RPMI7951 (cell line): ENCODE measurements at regions not wholly inside any gene's neighbourhood (a gene's known extent, or its start where the extent isn't known, plus 50 kb on each side); places are given as distances from the start of the nearest gene placed in this dataset.
A peak's percentile ranks its signal among the peaks of the same experiment; 100 is the strongest.
"Not testable (repeated sequence)": the region's sequence is repeated elsewhere in the genome, so short reads cannot be mapped to it uniquely, and the experiment has no call there.

ENCODE experiments used
- DNase-seq: peaks from one replicate; pipeline ENCODE4 v3.0.0-alpha.2; 2012; ENCODE audit warnings: low read depth

GRCh38 chrX:115402299-115402698, 112.8 kb downstream of the LUZP4 start:
- no peak for DNase-seq

DNA sequence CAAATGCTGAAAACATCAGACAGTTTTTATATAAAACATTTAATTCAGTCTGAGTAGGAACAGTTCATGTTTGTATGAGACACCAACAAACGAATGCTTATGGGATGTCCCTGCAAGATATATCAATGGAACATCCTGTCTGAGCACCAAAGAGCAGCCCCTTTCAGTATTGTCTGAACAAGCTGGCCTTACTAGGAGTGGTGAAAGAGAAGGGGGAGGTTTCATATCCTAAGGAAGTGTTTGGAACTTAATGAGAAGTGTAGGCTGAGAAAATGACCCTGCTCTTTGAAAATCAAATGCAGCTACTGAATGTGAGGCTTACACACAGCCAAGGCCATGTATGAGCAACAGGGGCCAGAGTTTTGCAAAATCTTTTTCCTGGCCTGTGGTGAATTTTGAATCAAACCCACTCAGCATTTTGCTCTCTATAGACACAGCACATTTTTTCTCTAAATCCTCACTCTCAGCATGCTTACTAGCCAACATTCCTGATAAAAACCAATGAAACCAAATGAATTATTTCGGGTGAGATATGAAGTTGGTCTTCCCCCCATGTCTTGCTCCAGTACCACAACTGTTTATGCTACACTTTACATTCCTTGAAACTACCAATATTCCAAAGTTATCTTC, 119.4 kb downstream of the LUZP4 start:
- DNase-seq, result peak; percentile 25

DNA sequence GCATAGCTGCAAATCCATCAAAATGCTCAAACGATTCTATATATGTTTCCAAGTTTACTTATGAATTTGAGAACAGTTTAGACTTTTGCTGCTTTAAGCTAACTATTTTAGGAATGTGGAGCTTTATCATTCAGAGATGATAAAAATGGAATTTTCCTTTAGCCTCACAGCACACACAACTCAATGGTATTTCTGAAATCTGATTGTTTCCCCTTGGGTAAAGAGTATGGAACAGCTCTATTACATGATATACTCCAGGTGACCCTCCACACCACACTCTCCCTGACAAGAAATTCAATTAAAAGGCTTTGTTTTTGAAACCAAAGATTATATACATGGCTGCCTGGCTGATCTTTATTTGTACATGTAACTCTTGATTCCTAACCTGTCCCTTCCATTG, 120.0 kb downstream of the LUZP4 start:
- DNase-seq, result no peak

- DNase-seq, result peak; percentile 59
These were observed 121.4 kb downstream of the LUZP4 start for GRCh38 chrX:115410731-115411428.

DNA sequence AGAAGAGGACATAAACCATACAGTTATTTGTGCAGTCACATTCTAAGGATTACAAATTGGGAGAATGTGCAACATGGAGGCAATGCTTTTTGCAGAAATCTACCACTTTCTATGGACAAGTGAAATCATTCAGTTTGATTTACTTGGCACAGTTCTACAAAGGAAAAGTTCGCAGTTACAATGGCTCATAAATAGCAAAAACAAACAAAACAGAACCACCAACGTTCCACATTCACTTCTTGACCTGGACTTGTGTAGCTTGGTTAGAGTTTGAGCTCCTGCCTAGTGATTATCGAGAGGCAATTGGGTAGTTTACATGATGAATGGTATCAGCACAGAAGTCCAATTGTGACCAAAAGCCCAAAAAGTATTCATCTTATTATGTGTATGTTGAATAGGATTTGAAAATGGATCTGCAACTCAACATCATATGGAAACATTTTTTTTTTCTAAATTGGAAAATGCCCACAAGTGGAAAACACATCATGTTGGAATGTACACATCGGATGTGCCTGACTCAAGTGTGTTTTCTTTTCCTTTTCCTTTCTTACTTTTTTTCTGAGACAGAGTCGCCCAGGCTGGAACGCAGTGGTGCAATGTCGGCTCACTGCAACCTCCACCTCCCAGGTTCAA, 123.8 kb downstream of the LUZP4 start:
- peak; percentile 25 for DNase-seq

GRCh38 chrX:115419069-115419468, 129.6 kb downstream of the LUZP4 start:
- DNase-seq, result no peak

DNA sequence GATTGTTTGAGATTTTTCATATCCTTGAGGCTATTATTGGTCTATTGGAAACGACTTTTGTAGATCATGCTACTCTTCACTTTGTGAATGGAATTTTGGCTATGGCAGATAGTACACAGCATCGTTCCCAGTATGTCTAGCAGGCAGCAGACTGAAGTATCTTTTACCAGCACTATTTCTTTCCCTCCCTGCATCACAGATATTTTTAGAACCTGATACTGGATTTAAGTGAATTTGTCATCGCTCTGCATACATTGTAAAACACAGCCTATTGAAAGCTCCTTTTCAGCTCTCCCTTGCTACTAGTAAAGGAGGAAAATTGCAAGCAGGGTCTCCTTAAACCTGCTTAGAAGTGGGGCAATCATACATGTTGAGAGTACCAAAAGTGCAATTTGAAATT, 133.6 kb downstream of the LUZP4 start:
- DNase-seq, result no peak

- no peak for DNase-seq
These were observed 135.6 kb upstream of the PLS3 start for GRCh38 chrX:115425359-115425758.

DNA sequence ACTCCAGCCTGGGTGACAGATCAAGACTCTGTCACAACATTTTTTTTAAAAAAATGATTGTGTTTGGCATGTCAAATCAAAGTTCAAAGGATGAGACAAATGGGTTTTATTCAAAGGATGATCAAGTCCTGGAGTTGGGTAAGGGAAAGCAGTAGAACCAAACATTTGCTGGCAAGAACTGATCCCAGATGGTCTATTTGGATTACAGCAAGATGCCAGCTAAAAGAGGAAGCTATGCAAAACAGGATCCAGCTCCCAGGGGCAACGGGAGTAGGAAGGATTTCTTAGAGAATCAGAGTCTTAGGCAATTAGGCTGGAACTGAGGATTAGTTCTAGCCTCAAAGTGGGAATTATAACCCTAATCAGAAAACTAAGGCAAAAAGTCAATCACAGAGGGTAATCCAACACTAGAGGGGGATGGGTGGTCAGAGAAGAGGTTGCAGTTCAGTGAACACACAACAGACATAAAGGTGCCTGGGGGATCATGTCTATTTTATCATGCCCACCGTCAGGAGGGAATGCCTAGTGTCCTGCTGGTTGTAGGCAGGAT, 133.0 kb upstream of the PLS3 start:
- no peak for DNase-seq

DNA sequence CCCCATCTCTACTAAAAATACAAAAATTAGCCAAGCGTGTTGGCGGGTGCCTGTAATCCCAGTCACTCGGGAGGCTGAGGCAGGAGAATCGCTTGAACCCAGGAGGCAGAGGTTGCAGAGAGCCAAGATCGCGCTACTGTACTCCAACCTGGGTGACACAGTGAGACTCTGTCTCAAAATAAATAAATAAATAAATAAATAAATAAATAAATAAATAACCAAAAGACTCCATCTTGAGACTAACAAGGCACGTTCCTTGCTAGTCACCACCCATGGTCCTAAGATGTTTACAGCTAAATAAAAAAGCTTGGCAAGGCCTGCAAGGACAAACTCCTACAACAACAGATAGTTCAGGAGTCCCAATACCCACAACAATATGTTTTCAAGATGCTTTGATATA, 126.1 kb upstream of the PLS3 start:
- not testable (repeated sequence) for DNase-seq

DNA sequence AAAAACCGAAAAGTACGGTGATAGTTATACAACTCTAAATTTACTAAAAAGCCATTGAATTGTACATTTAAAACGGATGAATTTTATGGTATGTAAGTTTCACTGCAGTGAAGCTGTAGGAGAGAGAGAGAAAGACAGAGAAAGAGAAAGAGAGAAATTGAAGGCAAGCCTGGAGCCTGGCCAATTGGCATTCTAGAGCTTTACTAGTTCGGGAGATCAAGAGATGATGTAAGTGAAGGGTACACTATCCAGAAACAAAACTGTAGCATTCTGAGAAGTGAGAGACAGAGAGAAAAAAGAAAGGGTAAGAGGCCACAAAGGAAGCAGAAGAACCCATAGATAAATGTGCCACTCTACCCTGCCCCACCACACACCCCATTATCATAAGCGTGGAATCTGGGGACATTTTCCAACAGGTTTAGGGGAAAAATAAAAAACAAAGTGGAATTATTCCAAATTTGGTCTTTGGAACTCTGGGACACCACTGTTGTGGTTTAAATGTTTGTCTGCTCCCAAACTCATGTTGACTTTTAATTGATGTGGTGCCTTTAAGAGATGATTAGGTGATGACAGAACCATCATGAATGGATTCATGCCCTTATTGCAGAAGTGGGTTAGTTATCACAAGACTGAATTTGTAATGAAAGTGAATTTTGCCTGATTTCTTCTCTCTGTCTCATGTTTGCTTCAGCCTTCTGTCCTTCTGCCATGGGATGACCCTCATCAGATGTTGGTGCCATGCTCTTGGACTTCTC, 123.0 kb upstream of the PLS3 start:
- DNase-seq, result no peak

DNA sequence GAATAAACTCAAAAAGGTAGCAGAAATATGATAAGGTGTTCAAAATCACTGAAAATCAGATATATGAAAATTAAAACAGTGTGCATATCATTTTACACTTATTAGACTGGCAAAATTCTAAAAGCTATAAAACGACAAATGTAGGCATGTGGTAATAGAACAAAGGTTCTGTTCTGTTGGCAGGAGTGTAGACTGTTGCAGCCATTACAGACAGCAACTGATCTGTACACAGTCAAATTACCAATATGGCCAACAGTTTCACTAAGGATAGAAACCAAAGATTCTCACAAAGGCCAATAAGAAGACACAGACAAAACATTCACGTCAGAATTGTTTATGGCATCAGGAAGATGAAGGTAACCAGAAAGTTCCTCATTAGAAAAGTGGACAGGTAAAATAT, 112.8 kb upstream of the PLS3 start:
- DNase-seq, result no peak

- DNase-seq, result peak; percentile 39
These were observed 111.2 kb upstream of the PLS3 start for GRCh38 chrX:115449742-115450141.

DNA sequence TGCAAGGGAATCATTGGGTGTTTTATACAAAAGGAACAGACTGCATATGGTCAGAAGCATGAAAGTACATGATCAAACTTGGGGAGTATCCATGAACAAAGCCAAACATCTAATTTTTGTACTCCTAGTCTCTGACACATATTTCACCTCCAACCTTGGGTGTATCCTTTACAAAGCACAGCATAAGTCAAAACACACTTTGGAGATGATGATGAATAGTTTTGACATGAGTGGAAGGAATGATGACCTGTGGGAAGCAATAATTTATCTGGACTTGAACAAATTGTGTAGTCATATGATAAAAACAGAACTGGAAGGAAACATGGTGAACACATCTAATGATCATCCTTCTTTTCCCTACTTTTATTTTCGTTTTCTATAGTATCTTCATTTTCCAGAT, 108.7 kb upstream of the PLS3 start:
- no peak for DNase-seq

DNA sequence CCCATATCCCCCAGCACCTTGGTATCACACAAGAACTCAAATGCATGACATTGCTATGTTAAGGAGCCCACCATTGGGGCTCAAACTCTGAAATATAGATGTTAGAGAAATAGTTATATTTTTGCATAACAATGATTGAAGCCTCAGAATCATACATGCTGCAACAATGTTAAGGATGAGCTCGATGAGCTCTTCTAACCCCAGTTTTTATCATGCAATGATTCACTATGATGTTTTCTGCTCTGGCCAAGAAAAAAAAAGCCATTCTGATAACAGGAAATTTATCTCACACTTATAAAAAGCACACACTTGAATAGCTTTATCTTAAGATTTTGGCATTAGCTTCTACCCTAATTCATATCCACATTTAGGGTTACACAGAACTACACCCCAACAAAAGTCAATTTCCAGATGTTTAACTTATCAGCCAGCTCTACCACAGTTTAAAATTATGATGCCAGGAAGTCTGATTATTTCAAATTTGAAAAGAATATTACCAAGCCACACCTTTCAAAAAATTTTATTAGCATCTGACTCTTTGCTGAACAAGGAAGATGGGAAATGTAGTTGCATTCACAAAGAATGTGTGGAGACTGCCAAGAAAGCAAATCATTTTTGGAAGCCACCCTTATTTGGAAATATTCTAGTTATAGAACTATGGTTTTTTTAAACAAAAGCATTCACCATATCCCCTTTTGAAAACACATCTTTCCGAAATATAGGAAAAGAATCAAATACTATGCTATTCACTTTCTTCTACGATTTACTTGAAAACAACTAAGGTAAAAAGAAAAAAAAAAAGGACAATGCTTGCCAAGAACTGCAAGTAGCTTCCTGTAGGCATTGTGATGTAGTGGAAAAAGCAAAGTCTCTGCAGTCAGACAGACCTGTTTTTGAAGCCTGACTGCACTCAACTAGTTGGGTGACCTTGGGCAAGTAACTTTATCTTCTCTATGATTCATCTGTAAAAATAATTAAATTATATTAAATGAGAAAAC, 100.8 kb upstream of the PLS3 start:
- DNase-seq, result no peak

DNA sequence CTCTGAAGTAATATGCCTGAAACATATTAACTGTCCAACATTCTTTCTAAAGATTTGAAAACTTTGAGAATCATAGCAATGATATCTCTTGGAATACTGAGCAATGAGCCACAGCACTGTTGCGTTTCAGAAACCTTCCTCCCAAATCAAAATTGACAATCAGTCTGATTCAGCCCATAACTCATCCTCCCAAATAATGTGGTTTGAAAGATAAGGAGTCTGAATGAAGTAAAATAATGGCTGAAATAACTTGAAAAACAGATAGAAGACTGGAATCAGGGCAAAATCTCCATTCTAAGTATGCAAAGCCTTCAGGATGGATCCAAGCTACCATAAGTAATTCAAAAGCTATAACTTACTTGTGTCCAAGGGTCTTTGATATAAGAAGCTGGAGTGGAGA, 98.6 kb upstream of the PLS3 start:
- DNase-seq, result no peak

- no peak for DNase-seq
These were observed 93.0 kb upstream of the PLS3 start for GRCh38 chrX:115467961-115468360.

DNA sequence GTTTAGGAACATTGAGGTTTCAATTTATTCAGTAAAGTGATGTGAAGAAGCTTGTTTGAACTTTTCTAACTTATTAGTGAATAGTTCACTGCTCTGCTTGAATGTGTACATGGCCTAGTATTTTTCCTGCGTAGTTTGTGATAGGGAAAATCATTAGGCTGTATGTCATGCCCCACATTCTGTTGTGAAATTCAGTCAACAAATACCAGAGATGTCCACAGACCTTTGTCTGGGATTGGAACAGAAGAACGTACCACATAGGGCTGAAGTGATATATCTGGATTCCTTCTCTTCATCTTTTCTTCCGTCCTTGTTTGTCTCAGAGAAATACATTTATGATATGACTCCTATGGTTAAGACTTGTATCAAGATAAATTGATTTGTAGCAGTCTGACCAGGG, 88.8 kb upstream of the PLS3 start:
- no peak for DNase-seq

DNA sequence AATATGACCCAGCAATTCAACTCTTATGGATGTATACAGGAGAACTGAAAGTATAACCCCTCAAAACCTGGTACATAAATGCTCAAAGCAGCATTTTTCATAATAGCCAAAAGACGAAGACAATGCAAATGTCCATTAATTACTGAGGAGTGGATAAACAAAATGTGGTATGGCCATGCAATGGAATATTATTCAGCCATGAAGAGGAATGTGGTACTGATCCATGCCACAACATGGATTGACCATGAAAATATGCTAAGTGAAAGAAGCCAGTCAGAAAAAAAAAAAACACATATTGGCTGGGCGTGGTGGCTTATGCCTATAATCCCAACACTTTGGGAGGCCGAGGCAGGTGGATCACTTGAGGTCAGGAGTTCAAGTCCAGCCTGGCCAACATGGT, 74.5 kb upstream of the PLS3 start:
- DNase-seq, result no peak

- DNase-seq, result no peak
These were observed 73.4 kb upstream of the PLS3 start for GRCh38 chrX:115487608-115488007.

DNA sequence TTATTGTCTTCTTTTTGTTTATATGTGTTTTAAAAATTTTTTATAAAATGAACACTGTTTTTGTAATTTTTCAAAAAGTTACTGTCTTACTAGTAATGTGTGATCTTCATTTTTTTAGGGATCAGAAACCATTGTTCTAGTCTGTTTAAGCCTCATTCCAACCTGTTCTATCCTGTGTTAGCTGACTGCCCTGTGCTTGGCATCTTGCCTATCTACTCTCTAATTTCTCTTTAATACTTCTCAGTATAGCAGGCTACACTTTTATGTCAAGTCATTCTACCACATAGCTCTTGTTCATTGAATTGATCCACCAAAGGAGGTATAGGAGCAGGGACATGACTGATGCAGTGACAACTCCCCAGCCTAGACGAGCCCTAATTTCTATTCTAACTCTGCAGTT, 70.2 kb upstream of the PLS3 start:
- DNase-seq, result no peak
